ENCODE measurements at regions not wholly inside any gene's neighbourhood (a gene's known extent, or its start where the extent isn't known, plus 50 kb on each side); places are given as distances from the start of the nearest gene placed in this dataset.

- Mint-ChIP-seq H3K9me3 (no peaks in the 10 kb centered on the region), H3K4me1 (peaks cover 45 to 46% of the 10 kb centered on the region in 2 experiments), H3K27ac (no peak overlapping the region), H3K4me3 (no peak overlapping the region), H3K36me3 (ENCODE audit: insufficient read depth in 1 of 3, low read depth in 3 of 3) (no peaks in the 10 kb centered on the region), H3K27me3 (ENCODE audit: low read depth) (no peaks in the 10 kb centered on the region)
- Histone ChIP-seq H3K4me1 (ENCODE audit: insufficient read depth, low read length) (peaks cover 22% of the 10 kb centered on the region; the same call in 1 of the 2 replicates), H4K5ac (ENCODE audit: insufficient read length, low read depth, low read length) (no peak overlapping the region), H3K9ac (ENCODE audit: extremely low read depth, insufficient read length, low read length) (no peak overlapping the region), H2AFZ (ENCODE audit: low read length) (no peak overlapping the region), H4K20me1 (ENCODE audit: control insufficient read depth, insufficient read depth, insufficient read length) (no peaks in the 10 kb centered on the region), H3K56ac (ENCODE audit: insufficient read length, low read depth, low read length) (no peak overlapping the region), H2BK20ac (ENCODE audit: low read depth, low read length, poor library complexity, severe bottlenecking) (no peak overlapping the region), H3K4me2 (ENCODE audit: insufficient read depth, insufficient read length, low read length) (no peak overlapping the region), H2BK12ac (ENCODE audit: insufficient read length, low read depth, low read length) (no peak overlapping the region), H3K14ac (ENCODE audit: insufficient read depth, low read length) (no peak overlapping the region; the same call in 1 of the 2 replicates), H3K27ac (ENCODE audit: insufficient read length, low read depth, low read length) (no peak overlapping the region), H3K23ac (ENCODE audit: insufficient read length, low read depth, low read length) (no peak overlapping the region), H3K9me3 (ENCODE audit: control insufficient read depth, low read depth, low read length) (no peaks in the 10 kb centered on the region), H3K23me2 (ENCODE audit: insufficient read length, low read depth, low read length, poor library complexity, severe bottlenecking) (no peaks in the 10 kb centered on the region), H3K79me1 (ENCODE audit: insufficient read depth, low read depth, low read length, poor library complexity, severe bottlenecking) (no peaks in the 10 kb centered on the region), H4K91ac (ENCODE audit: insufficient read length, low read depth, low read length) (no peak overlapping the region), H2BK15ac (ENCODE audit: low read depth, low read length) (no peak overlapping the region), H3K18ac (ENCODE audit: insufficient read length, low read depth, low read length) (no peak overlapping the region), H2AK5ac (ENCODE audit: insufficient read length, low read length) (no peak overlapping the region), H4K8ac (replicated peaks; ENCODE audit: insufficient read length, low read depth, low read length) (no peak overlapping the region), H3K27me3 (ENCODE audit: insufficient read depth, low read length) (no peaks in the 10 kb centered on the region), H3K4ac (ENCODE audit: low read depth, low read length) (no peak overlapping the region), H2BK120ac (ENCODE audit: low read depth, low read length, poor library complexity, severe bottlenecking) (no peak overlapping the region), H2BK5ac (ENCODE audit: insufficient read length, low read length) (no peak overlapping the region), H3K79me2 (ENCODE audit: insufficient read depth, low read length) (no peaks in the 10 kb centered on the region), H3T11ph (ENCODE audit: low read length) (no peak overlapping the region)
- peak; percentile 28; the same call in 1 of the 3 replicates for TF ChIP-seq CTCF (conservative IDR thresholded peaks at IDR 0.05)
- no CpG with 5 or more reads among the region's 33 CpGs for WGBS (ENCODE audit: extremely low coverage, insufficient read length, low lambda C conversion rate)
- DNase-seq = peak; percentile 33
These were observed 129.9 kb downstream of the CTTN start for GRCh38 chr11:70528046-70528793.
